GM23338 (cell line): ENCODE measurements at regions not wholly inside any gene's neighbourhood (a gene's known extent, or its start where the extent isn't known, plus 50 kb on each side); places are given as distances from the start of the nearest gene placed in this dataset.

Experiments used
- ATAC-seq: fragments of 200-7000 bp; cut with Tn5 transposase; 3 replicates; pipeline ENCODE4 v1.9.1; 2020
- DNase-seq: peaks from one replicate; pipeline ENCODE4 v3.0.0-alpha.2; 2015; ENCODE audit warnings: low spot score
- H2AFZ ChIP-seq: fragments of 200-600 bp; sonication (generic); 2 replicates; pipeline ENCODE4 v1.8.0; 2016; ENCODE audit warnings: antibody characterized with exemption, mild to moderate bottlenecking, moderate library complexity
- H3F3A ChIP-seq: fragments of 200-600 bp; sonication (generic); replicated peaks from 2 replicates; pipeline ENCODE4 v1.8.0; 2017; ENCODE audit warnings: antibody characterized with exemption, mixed run types, low read depth
- H3K27ac ChIP-seq: fragments of 200-600 bp; sonication (generic); 2 replicates; pipeline ENCODE4 v1.6.1; 2016; ENCODE audit warnings: low read depth
- H3K27me3 ChIP-seq: fragments of 200-600 bp; sonication (generic); 2 replicates; pipeline ENCODE4 v1.8.0; 2016; ENCODE audit warnings: mild to moderate bottlenecking, mixed run types, moderate library complexity; ENCODE audit not compliant: insufficient read depth
- H3K36me3 ChIP-seq: fragments of 200-600 bp; sonication (generic); 2 replicates; pipeline ENCODE4 v1.8.0; 2016; ENCODE audit warnings: mild to moderate bottlenecking; ENCODE audit not compliant: insufficient read depth
- H3K4me1 ChIP-seq: fragments of 200-600 bp; sonication (generic); 2 replicates; pipeline ENCODE4 v1.8.0; 2016; ENCODE audit warnings: mild to moderate bottlenecking, moderate library complexity; ENCODE audit not compliant: insufficient read depth
- H3K4me2 ChIP-seq: fragments of 200-600 bp; sonication (generic); 2 replicates; pipeline ENCODE4 v1.7.1; 2017; ENCODE audit warnings: mixed run types
- H3K4me3 ChIP-seq: fragments of 200-600 bp; sonication (generic); 2 replicates; pipeline ENCODE4 v1.6.1; 2016; ENCODE audit warnings: mixed run types
- H3K79me2 ChIP-seq: fragments of 200-600 bp; sonication (generic); replicated peaks from 2 replicates; pipeline ENCODE4 v1.8.0; 2017; ENCODE audit warnings: mild to moderate bottlenecking; ENCODE audit not compliant: insufficient read depth
- H3K9me2 ChIP-seq: fragments of 200-600 bp; sonication (generic); 2 replicates; pipeline ENCODE4 v1.8.0; 2017; ENCODE audit not compliant: insufficient read depth
- H4K20me1 ChIP-seq: fragments of 200-600 bp; sonication (generic); replicated peaks from 2 replicates; pipeline ENCODE4 v1.8.0; 2017; ENCODE audit warnings: mild to moderate bottlenecking; ENCODE audit not compliant: insufficient read depth
- H3K27ac Mint-ChIP-seq: 2 replicates; pipeline ENCODE4 v1.8.0; 2020; ENCODE audit warnings: inconsistent platforms, mild to moderate bottlenecking, moderate library complexity, mixed read lengths
- H3K27me3 Mint-ChIP-seq: 3 replicates; pipeline ENCODE4 v1.8.0; 2022; ENCODE audit warnings: low read depth, mild to moderate bottlenecking, moderate library complexity, mixed read lengths, inconsistent platforms; ENCODE audit not compliant: insufficient read depth, poor library complexity
- H3K36me3 Mint-ChIP-seq: 3 replicates; pipeline ENCODE4 v1.8.0; 2021; ENCODE audit warnings: low read depth, mild to moderate bottlenecking, inconsistent platforms, moderate library complexity, mixed read lengths
- H3K4me1 Mint-ChIP-seq: 3 replicates; pipeline ENCODE4 v1.8.0; 2020; ENCODE audit warnings: mild to moderate bottlenecking, inconsistent platforms, mixed read lengths
- H3K4me3 Mint-ChIP-seq: 3 replicates; pipeline ENCODE4 v1.8.0; 2021; ENCODE audit warnings: moderate library complexity, mild to moderate bottlenecking, inconsistent platforms, mixed read lengths
- H3K9me3 Mint-ChIP-seq: 3 replicates; pipeline ENCODE4 v1.8.0; 2020; ENCODE audit warnings: moderate library complexity, mild to moderate bottlenecking, inconsistent platforms, mixed read lengths
- CREB1 ChIP-seq: fragments of 250-450 bp; sonication (Bioruptor Pico); IDR thresholded peaks from 2 replicates; pipeline ENCODE4 v1.5.0; 2020; ENCODE audit warnings: low read depth, mild to moderate bottlenecking, moderate library complexity
- JUNB ChIP-seq: IDR thresholded peaks from one replicate; pipeline ENCODE4 v1.6.1; 2016; ENCODE audit warnings: antibody characterized with exemption; ENCODE audit not compliant: unreplicated experiment
- NANOG ChIP-seq: IDR thresholded peaks from 2 replicates; pipeline ENCODE4 v1.6.1; 2016; ENCODE audit warnings: antibody characterized with exemption, borderline replicate concordance
- ZNF331 ChIP-seq: fragments of 250-450 bp; sonication (Bioruptor Pico); IDR thresholded peaks from 2 replicates; pipeline ENCODE4 v1.5.0; 2020; ENCODE audit warnings: low read depth, mild to moderate bottlenecking, moderate library complexity
- TF ChIP-seq, protein P1 (sequence below): fragments of 250-450 bp; sonication (Bioruptor Pico); IDR thresholded peaks from 2 replicates; pipeline ENCODE4 v1.5.0; 2020; ENCODE audit warnings: mild to moderate bottlenecking, moderate library complexity
- TF ChIP-seq, protein P2 (sequence below): IDR thresholded peaks from one replicate; pipeline ENCODE4 v1.6.1; 2018; ENCODE audit warnings: antibody characterized with exemption; ENCODE audit not compliant: unreplicated experiment

DNA sequence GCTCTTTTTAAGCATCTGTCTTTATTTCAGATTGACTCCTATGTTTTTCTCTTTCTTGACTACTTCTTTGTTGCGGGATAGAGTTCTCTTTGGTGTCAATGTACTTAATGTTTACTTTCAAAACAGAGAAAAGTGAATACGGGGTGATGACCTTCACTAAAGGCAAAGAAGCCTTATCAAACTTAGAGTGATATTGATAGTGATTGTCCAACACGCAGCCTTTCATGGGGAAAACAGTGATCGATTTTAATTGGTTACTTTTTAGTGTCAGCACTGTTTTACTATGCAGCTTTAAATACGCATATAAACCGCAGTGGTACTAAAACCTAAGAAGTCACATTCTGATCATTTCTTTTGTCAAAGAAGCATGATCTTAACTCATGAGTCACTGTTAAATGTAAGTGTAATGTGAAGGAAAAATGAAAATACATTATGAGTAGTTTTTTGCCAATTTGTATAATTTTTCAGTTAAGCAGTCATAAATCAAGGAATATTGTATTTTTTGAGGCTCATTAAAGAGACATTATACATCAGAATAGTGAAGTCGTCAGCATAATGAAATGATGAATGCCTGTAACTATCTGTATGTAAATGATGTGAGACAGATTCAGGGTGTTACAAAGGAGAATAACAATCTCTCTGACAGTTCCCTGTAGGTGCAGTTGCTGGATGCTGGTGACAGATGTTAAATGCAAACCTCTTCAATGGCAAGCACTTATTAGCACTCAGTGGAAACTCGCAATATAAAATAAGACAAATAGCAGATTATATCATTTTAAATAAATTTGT lies 2082.8 kb upstream of the TENM3 start:
- TF ChIP-seq ZNF331 (CRISPR knock-in tag) (no peak), NANOG (no peak; the same call in 1 of the 2 replicates), JUNB (no peak)

DNA sequence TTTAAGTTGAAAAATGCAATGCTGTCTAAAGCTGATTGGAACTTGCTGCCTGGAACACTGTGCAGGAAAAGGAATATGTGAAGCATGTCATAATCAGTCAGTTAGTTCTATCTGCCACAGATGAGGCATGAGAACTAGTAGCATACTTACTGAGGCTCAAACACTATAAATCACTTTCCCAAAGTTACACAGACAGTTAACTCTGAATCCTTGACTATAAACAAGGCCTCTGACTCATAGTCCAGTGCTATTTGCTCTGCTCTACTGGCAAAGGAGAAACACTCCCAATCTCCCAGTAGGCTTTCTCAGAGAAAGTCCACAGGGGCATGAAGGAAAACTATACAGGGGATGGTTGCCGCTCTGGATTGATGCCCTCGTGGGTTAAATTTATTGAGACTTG lies 2078.4 kb upstream of the TENM3 start:
- TF ChIP-seq NANOG (no peak), CREB1 (no peak), JUNB (no peak)
- TF ChIP-seq, protein P1, sequence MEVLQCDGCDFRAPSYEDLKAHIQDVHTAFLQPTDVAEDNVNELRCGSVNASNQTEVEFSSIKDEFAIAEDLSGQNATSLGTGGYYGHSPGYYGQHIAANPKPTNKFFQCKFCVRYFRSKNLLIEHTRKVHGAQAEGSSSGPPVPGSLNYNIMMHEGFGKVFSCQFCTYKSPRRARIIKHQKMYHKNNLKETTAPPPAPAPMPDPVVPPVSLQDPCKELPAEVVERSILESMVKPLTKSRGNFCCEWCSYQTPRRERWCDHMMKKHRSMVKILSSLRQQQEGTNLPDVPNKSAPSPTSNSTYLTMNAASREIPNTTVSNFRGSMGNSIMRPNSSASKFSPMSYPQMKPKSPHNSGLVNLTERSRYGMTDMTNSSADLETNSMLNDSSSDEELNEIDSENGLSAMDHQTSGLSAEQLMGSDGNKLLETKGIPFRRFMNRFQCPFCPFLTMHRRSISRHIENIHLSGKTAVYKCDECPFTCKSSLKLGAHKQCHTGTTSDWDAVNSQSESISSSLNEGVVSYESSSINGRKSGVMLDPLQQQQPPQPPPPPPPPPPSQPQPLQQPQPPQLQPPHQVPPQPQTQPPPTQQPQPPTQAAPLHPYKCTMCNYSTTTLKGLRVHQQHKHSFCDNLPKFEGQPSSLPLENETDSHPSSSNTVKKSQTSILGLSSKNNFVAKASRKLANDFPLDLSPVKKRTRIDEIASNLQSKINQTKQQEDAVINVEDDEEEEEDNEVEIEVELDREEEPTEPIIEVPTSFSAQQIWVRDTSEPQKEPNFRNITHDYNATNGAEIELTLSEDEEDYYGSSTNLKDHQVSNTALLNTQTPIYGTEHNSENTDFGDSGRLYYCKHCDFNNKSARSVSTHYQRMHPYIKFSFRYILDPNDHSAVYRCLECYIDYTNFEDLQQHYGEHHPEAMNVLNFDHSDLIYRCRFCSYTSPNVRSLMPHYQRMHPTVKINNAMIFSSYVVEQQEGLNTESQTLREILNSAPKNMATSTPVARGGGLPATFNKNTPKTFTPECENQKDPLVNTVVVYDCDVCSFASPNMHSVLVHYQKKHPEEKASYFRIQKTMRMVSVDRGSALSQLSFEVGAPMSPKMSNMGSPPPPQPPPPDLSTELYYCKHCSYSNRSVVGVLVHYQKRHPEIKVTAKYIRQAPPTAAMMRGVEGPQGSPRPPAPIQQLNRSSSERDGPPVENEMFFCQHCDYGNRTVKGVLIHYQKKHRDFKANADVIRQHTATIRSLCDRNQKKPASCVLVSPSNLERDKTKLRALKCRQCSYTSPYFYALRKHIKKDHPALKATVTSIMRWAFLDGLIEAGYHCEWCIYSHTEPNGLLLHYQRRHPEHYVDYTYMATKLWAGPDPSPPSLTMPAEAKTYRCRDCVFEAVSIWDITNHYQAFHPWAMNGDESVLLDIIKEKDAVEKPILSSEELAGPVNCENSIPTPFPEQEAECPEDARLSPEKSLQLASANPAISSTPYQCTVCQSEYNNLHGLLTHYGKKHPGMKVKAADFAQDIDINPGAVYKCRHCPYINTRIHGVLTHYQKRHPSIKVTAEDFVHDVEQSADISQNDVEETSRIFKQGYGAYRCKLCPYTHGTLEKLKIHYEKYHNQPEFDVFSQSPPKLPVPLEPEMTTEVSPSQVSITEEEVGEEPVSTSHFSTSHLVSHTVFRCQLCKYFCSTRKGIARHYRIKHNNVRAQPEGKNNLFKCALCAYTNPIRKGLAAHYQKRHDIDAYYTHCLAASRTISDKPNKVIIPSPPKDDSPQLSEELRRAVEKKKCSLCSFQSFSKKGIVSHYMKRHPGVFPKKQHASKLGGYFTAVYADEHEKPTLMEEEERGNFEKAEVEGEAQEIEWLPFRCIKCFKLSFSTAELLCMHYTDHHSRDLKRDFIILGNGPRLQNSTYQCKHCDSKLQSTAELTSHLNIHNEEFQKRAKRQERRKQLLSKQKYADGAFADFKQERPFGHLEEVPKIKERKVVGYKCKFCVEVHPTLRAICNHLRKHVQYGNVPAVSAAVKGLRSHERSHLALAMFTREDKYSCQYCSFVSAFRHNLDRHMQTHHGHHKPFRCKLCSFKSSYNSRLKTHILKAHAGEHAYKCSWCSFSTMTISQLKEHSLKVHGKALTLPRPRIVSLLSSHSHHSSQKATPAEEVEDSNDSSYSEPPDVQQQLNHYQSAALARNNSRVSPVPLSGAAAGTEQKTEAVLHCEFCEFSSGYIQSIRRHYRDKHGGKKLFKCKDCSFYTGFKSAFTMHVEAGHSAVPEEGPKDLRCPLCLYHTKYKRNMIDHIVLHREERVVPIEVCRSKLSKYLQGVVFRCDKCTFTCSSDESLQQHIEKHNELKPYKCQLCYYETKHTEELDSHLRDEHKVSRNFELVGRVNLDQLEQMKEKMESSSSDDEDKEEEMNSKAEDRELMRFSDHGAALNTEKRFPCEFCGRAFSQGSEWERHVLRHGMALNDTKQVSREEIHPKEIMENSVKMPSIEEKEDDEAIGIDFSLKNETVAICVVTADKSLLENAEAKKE: no peak
- TF ChIP-seq, protein P2, sequence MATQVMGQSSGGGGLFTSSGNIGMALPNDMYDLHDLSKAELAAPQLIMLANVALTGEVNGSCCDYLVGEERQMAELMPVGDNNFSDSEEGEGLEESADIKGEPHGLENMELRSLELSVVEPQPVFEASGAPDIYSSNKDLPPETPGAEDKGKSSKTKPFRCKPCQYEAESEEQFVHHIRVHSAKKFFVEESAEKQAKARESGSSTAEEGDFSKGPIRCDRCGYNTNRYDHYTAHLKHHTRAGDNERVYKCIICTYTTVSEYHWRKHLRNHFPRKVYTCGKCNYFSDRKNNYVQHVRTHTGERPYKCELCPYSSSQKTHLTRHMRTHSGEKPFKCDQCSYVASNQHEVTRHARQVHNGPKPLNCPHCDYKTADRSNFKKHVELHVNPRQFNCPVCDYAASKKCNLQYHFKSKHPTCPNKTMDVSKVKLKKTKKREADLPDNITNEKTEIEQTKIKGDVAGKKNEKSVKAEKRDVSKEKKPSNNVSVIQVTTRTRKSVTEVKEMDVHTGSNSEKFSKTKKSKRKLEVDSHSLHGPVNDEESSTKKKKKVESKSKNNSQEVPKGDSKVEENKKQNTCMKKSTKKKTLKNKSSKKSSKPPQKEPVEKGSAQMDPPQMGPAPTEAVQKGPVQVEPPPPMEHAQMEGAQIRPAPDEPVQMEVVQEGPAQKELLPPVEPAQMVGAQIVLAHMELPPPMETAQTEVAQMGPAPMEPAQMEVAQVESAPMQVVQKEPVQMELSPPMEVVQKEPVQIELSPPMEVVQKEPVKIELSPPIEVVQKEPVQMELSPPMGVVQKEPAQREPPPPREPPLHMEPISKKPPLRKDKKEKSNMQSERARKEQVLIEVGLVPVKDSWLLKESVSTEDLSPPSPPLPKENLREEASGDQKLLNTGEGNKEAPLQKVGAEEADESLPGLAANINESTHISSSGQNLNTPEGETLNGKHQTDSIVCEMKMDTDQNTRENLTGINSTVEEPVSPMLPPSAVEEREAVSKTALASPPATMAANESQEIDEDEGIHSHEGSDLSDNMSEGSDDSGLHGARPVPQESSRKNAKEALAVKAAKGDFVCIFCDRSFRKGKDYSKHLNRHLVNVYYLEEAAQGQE: no peak
- Histone ChIP-seq H3K4me2 (no peak overlapping the region), H3K27ac (no peak overlapping the region), H3K27me3 (no peaks in the 10 kb centered on the region), H3K36me3 (no peaks in the 10 kb centered on the region), H3K4me1 (peaks cover 8% of the 10 kb centered on the region), H4K20me1 (no peaks in the 10 kb centered on the region), H3K79me2 (no peaks in the 10 kb centered on the region), H3K4me3 (no peak overlapping the region), H3F3A (no peaks in the 10 kb centered on the region), H3K9me2 (no peaks in the 10 kb centered on the region), H2AFZ (no peak overlapping the region)
- no peak overlapping the region for H3K27ac Mint-ChIP-seq
- no peaks in the 10 kb centered on the region for H3K27me3 Mint-ChIP-seq
- DNase-seq (no peak), ATAC-seq (no peak)
- H3K36me3 Mint-ChIP-seq: no peaks in the 10 kb centered on the region
- peaks cover 14% of the 10 kb centered on the region for H3K4me1 Mint-ChIP-seq
- H3K4me3 Mint-ChIP-seq: no peak overlapping the region
- H3K9me3 Mint-ChIP-seq: no peaks in the 10 kb centered on the region

More for the DNA sequence above, 2082.8 kb upstream of the TENM3 start:
- Histone ChIP-seq H3K79me2 (no peaks in the 10 kb centered on the region), H4K20me1 (no peaks in the 10 kb centered on the region), H3K27me3 (no peaks in the 10 kb centered on the region), H2AFZ (no peak overlapping the region), H3F3A (no peaks in the 10 kb centered on the region), H3K27ac (0 out of 2 replicates have a peak overlapping the region, but pooled peaks have one; percentile 58), H3K4me1 (peaks cover 8% of the 10 kb centered on the region), H3K4me3 (no peak overlapping the region), H3K9me2 (no peaks in the 10 kb centered on the region), H3K36me3 (no peaks in the 10 kb centered on the region), H3K4me2 (no peak overlapping the region)
- Mint-ChIP-seq H3K27me3 (no peaks in the 10 kb centered on the region), H3K36me3 (no peaks in the 10 kb centered on the region), H3K4me3 (no peak overlapping the region), H3K9me3 (no peaks in the 10 kb centered on the region), H3K27ac (peak overlapping the region; percentile 76; the same call in 1 of the 2 replicates), H3K4me1 (peaks cover 14% of the 10 kb centered on the region)
- DNase-seq: no peak
- ATAC-seq: no peak
